ENCODE measurements at regions not wholly inside any gene's neighbourhood (a gene's known extent, or its start where the extent isn't known, plus 50 kb on each side); places are given as distances from the start of the nearest gene placed in this dataset.

DNA sequence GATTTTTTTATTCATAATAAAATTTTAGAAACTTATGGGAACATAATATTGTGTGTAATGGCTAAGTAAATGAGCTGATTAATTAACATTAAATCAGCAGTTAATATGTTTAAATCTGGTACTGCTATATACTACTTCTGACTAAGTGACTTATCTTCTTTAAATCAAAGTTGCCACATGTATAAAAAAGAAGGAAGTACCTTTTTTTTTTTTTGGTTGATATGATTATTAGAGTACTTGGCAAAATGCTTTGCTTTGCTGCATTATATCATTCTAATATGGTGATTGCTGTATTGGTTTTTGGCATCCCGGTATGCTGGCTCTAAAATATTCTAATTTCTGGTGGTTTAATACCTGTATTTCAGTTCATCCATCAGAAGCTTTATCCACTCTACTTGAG is 319.1 kb upstream of the RGS6 start:
- Histone ChIP-seq H3K27me3 (ENCODE audit: control insufficient read depth in 3 of 3, insufficient read depth in 3 of 3, low read length in 2 of 3) (no peaks in the 10 kb centered on the region), H3K27ac (ENCODE audit: low read depth in 1 of 2, low read length in 1 of 2) (no peak overlapping the region), H3K9me3 (ENCODE audit: control insufficient read depth in 4 of 4, insufficient read depth in 3 of 4, low read length in 3 of 4) (no peaks in the 10 kb centered on the region), H3K4me1 (ENCODE audit: control insufficient read depth in 5 of 5, insufficient read depth in 5 of 5, low read length in 5 of 5) (peaks cover 0 to 3% (median 0%) of the 10 kb centered on the region in 5 donors), H3K36me3 (ENCODE audit: control insufficient read depth in 4 of 4, insufficient read depth in 4 of 4, low read length in 4 of 4) (no peaks in the 10 kb centered on the region), H3K9ac (ENCODE audit: insufficient read depth in 1 of 2, low read length in 2 of 2) (no peak overlapping the region), H3K4me3 (no peak overlapping the region)
- TF ChIP-seq, protein P1, sequence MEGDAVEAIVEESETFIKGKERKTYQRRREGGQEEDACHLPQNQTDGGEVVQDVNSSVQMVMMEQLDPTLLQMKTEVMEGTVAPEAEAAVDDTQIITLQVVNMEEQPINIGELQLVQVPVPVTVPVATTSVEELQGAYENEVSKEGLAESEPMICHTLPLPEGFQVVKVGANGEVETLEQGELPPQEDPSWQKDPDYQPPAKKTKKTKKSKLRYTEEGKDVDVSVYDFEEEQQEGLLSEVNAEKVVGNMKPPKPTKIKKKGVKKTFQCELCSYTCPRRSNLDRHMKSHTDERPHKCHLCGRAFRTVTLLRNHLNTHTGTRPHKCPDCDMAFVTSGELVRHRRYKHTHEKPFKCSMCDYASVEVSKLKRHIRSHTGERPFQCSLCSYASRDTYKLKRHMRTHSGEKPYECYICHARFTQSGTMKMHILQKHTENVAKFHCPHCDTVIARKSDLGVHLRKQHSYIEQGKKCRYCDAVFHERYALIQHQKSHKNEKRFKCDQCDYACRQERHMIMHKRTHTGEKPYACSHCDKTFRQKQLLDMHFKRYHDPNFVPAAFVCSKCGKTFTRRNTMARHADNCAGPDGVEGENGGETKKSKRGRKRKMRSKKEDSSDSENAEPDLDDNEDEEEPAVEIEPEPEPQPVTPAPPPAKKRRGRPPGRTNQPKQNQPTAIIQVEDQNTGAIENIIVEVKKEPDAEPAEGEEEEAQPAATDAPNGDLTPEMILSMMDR (IDR thresholded peaks at IDR 0.05; ENCODE audit: control extremely low read depth, extremely low read depth) = no peak
- DNase-seq = no peak
- 92 to 97% methylated on average over 1 of the region's 1 CpG for WGBS, 2 donors
- no peak for ATAC-seq (ENCODE audit: insufficient read depth, low FRiP score)

DNA sequence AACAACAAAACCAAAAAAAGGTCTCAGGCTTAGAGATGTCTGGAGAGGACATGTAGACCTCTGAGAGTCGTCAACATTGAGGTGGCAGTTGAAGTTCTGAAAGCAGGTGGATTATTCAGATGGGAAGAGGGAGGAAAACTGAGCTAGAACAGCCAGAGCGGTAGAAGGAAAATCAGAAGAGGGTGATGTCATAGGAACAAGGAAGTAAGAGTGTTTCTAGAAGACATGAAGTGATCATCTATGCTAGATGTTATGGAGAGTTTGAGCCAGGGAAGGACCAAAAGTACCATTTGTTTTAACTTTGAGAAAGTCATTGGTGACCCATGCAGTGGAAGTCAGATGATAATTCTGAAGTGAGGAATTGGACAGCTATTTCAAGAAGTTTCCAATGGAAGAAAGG is 316.2 kb upstream of the RGS6 start:
- Histone ChIP-seq H3K36me3 (ENCODE audit: control insufficient read depth in 4 of 4, insufficient read depth in 4 of 4, low read length in 4 of 4) (peaks cover 0 to 4% (median 0%) of the 10 kb centered on the region in 4 donors), H3K4me3 (no peak overlapping the region), H3K4me1 (ENCODE audit: control insufficient read depth in 5 of 5, insufficient read depth in 5 of 5, low read length in 5 of 5) (no peaks in the 10 kb centered on the region), H3K27ac (ENCODE audit: low read depth in 1 of 2, low read length in 1 of 2) (no peak overlapping the region), H3K9me3 (ENCODE audit: control insufficient read depth in 4 of 4, insufficient read depth in 3 of 4, low read length in 3 of 4) (no peaks in the 10 kb centered on the region), H3K9ac (ENCODE audit: insufficient read depth in 1 of 2, low read length in 2 of 2) (no peak overlapping the region), H3K27me3 (ENCODE audit: control insufficient read depth in 3 of 3, insufficient read depth in 3 of 3, low read length in 2 of 3) (no peaks in the 10 kb centered on the region)
- TF ChIP-seq, protein P1 (IDR thresholded peaks at IDR 0.05; ENCODE audit: control extremely low read depth, extremely low read depth) = no peak
- 96 to 98% methylated on average over 2 of the region's 2 CpGs for whole genome bisulfite sequencing, 2 donors
- DNase-seq (no peak), ATAC-seq (ENCODE audit: insufficient read depth, low FRiP score) (no peak)

DNA sequence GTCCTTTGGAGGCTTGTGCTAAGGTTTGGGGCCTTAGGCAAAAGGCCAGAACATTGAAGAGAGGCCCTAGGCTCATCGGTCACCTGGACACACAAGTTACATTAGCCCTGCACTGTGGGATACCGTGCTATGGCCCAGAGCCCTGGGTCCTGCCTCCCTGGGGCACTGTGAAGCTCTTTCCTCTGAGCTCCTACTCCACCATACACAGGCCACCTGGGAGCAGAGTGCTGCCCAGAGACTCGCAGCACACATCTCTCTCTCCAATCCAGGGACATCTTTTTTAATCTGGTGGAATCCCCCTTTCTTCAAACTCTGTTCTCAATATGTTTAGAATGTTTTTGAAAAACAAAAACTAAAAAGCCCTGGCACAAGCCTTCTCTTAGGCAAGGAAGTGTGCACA is 314.2 kb upstream of the RGS6 start:
- TF ChIP-seq, protein P1 (IDR thresholded peaks at IDR 0.05; ENCODE audit: control extremely low read depth, extremely low read depth) = no peak
- H3K36me3 ChIP-seq (ENCODE audit: control insufficient read depth in 4 of 4, insufficient read depth in 4 of 4, low read length in 4 of 4) = peaks cover 0 to 4% (median 0%) of the 10 kb centered on the region in 4 donors
- H3K9ac ChIP-seq (ENCODE audit: insufficient read depth in 1 of 2, low read length in 2 of 2) = no peak overlapping the region
- no peaks in the 10 kb centered on the region for H3K9me3 ChIP-seq (ENCODE audit: control insufficient read depth in 4 of 4, insufficient read depth in 3 of 4, low read length in 3 of 4)
- no peak overlapping the region for H3K27ac ChIP-seq (ENCODE audit: low read depth in 1 of 2, low read length in 1 of 2)
- no peak for ATAC-seq (ENCODE audit: insufficient read depth, low FRiP score)
- 95 to 98% methylated on average over 3 of the region's 3 CpGs for WGBS, 2 donors
- H3K27me3 ChIP-seq (ENCODE audit: control insufficient read depth in 3 of 3, insufficient read depth in 3 of 3, low read length in 2 of 3) = no peaks in the 10 kb centered on the region
- no peaks in the 10 kb centered on the region for H3K4me1 ChIP-seq (ENCODE audit: control insufficient read depth in 5 of 5, insufficient read depth in 5 of 5, low read length in 5 of 5)
- H3K4me3 ChIP-seq = no peak overlapping the region
- no peak for DNase-seq

DNA sequence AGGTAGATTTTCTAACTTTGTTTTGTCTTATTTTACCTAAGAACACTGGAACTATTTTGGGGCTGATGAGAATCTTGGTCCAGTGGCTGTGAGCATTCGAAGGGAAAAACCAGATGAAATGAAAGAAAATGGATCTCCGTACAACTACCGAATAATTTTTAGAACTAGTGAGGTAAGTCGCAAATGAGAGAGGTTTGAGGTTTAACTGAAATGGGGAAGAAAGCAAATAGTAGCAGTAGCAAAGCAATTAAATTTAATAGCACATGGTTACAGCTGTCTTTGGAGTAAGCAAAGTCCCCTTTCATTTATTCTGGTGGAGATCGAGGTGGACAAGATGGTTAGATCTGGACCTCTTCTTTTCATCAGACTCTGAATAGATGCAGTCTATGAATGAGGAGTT is 313.5 kb upstream of the RGS6 start:
- Histone ChIP-seq H3K4me1 (ENCODE audit: control insufficient read depth in 5 of 5, insufficient read depth in 5 of 5, low read length in 5 of 5) (no peaks in the 10 kb centered on the region), H3K27ac (ENCODE audit: low read depth in 1 of 2, low read length in 1 of 2) (no peak overlapping the region), H3K36me3 (ENCODE audit: control insufficient read depth in 4 of 4, insufficient read depth in 4 of 4, low read length in 4 of 4) (peaks cover 0 to 4% (median 0%) of the 10 kb centered on the region in 4 donors), H3K9ac (ENCODE audit: insufficient read depth in 1 of 2, low read length in 2 of 2) (no peak overlapping the region), H3K9me3 (ENCODE audit: control insufficient read depth in 4 of 4, insufficient read depth in 3 of 4, low read length in 3 of 4) (no peaks in the 10 kb centered on the region), H3K4me3 (no peak overlapping the region), H3K27me3 (ENCODE audit: control insufficient read depth in 3 of 3, insufficient read depth in 3 of 3, low read length in 2 of 3) (no peaks in the 10 kb centered on the region)
- no peak for DNase-seq
- WGBS, 2 donors = 97 to 99% methylated on average over 5 of the region's 5 CpGs
- TF ChIP-seq, protein P1 (IDR thresholded peaks at IDR 0.05; ENCODE audit: control extremely low read depth, extremely low read depth) = no peak
- no peak for ATAC-seq (ENCODE audit: insufficient read depth, low FRiP score)

All from lung (tissue), 11 donors.